HCT116 (cell line): ENCODE measurements at regions not wholly inside any gene's neighbourhood (a gene's known extent, or its start where the extent isn't known, plus 50 kb on each side); places are given as distances from the start of the nearest gene placed in this dataset.

Source experiments
- ATAC-seq: fragments of 200-7000 bp; cut with Tn5 transposase; 2 replicates; pipeline ENCODE4 v1.9.1; 2020; ENCODE audit warnings: mild to moderate bottlenecking, moderate library complexity
- BruUV-seq: library from RNA; stranded (reverse); fragments of 400-500 nt; replicated peaks from 2 replicates; lab custom pipeline; 2021; lab: Mats Ljungman, UMichigan
- CTCF ChIA-PET: fragments of 300-600 bp; sonication (Branson Sonifier 250); formaldehyde crosslinking; loops from one replicate; lab custom pipeline; 2021; ENCODE audit warnings: antibody characterized with exemption; lab: Charles Lee
- POLR2A ChIA-PET: fragments of 300-600, 350-600 bp; sonication (Branson Sonifier 250); formaldehyde crosslinking; loops from one replicate; lab custom pipeline; 2021; ENCODE audit warnings: antibody characterized with exemption; lab: Charles Lee
- RAD21 ChIA-PET, 2 experiments: fragments of 300-600 bp; sonication (Branson Sonifier 250); formaldehyde crosslinking; loops; one replicate each; lab custom pipeline; 2023; ENCODE audit warnings: low total read pairs in 2 of 2; ENCODE audit not compliant: uncharacterized antibody in 2 of 2, unreplicated experiment in 2 of 2, low non-redundant PET in 1 of 2; lab: Charles Lee
- DNase-seq: peaks from one replicate; pipeline ENCODE4 v3.0.0-alpha.2; 2010; ENCODE audit warnings: low read depth, low spot score
- H2AFZ ChIP-seq: fragments of 200-600 bp; shearing (Covaris generic), sonication (generic); 2 replicates; pipeline ENCODE4 v1.6.1; 2017; ENCODE audit warnings: low read depth, mixed run types, mixed read lengths, antibody characterized with exemption, low read length; ENCODE audit not compliant: poor library complexity, severe bottlenecking
- H3K27ac ChIP-seq: 2 replicates; pipeline ENCODE4 v1.5.1; 2012; ENCODE audit warnings: low read depth, low read length
- H3K27me3 ChIP-seq: fragments of 200-600 bp; sonication (generic); 2 replicates; pipeline ENCODE4 v1.6.1; 2016; ENCODE audit warnings: mixed run types, low read length, mixed read lengths; ENCODE audit not compliant: insufficient read depth
- H3K36me3 ChIP-seq, 2 experiments: fragments of 200-500 bp in 1 of 2; fragments of 200-600 bp in 1 of 2; sonication (Bioruptor generic) in 1 of 2; sonication (generic) in 1 of 2; 2 replicates each; pipeline versions ENCODE4 v1.5.1 to v1.6.1; 2014 to 2016; ENCODE audit warnings: low read length in 2 of 2, inconsistent platforms in 1 of 2, mixed read lengths in 1 of 2, mixed run types in 1 of 2; ENCODE audit not compliant: insufficient read depth in 2 of 2, control insufficient read depth in 1 of 2
- H3K4me1 ChIP-seq, 2 experiments: fragments of 200-600 bp in 1 of 2; sonication (generic) in 1 of 2; 2 replicates each; pipeline versions ENCODE4 v1.5.1 to v1.6.1; 2012 to 2017; ENCODE audit warnings: low read length in 2 of 2, inconsistent platforms in 1 of 2, mild to moderate bottlenecking in 1 of 2, mixed read lengths in 1 of 2, mixed run types in 1 of 2, moderate library complexity in 1 of 2; ENCODE audit not compliant: insufficient read depth in 2 of 2, control insufficient read depth in 1 of 2
- H3K4me2 ChIP-seq: fragments of 200-600 bp; sonication (generic); 2 replicates; pipeline ENCODE4 v1.6.1; 2017; ENCODE audit warnings: mixed run types, low read length, mixed read lengths
- H3K4me3 ChIP-seq, 2 experiments: fragments of 200-600 bp in 1 of 2; sonication (generic) in 1 of 2; replicated peaks in 1 of 2; 2 replicates each; pipeline ENCODE4 v1.5.1; 2011 to 2016; ENCODE audit warnings: low read length in 2 of 2, control low read depth in 1 of 2, low read depth in 1 of 2, mild to moderate bottlenecking in 1 of 2, mixed read lengths in 1 of 2, mixed run types in 1 of 2
- H3K79me2 ChIP-seq: fragments of 200-600 bp; sonication (generic); 2 replicates; pipeline ENCODE4 v1.6.1; 2017; ENCODE audit warnings: mild to moderate bottlenecking, mixed run types, low read length, moderate library complexity, mixed read lengths; ENCODE audit not compliant: insufficient read depth
- H3K9ac ChIP-seq: fragments of 200-600 bp; sonication (generic); 2 replicates; pipeline ENCODE4 v1.6.1; 2016; ENCODE audit warnings: low read length, mixed read lengths
- H3K9me2 ChIP-seq: fragments of 200-600 bp; sonication (generic), shearing (Covaris generic); 2 replicates; pipeline ENCODE4 v1.6.1; 2017; ENCODE audit warnings: mixed run types, mild to moderate bottlenecking, moderate library complexity; ENCODE audit not compliant: insufficient read depth
- H3K9me3 ChIP-seq, 2 experiments: fragments of 200-500 bp in 1 of 2; fragments of 200-600 bp in 1 of 2; sonication (Bioruptor generic) in 1 of 2; sonication (generic) in 1 of 2; 2 replicates each; pipeline ENCODE4 v1.6.1; 2014 to 2017; ENCODE audit warnings: low read length in 2 of 2, mixed read lengths in 2 of 2, inconsistent platforms in 1 of 2, low read depth in 1 of 2, mild to moderate bottlenecking in 1 of 2, mixed run types in 1 of 2, moderate library complexity in 1 of 2; ENCODE audit not compliant: control insufficient read depth in 1 of 2, insufficient read depth in 1 of 2
- H4K20me1 ChIP-seq: fragments of 200-600 bp; sonication (generic), shearing (Covaris generic); 2 replicates; pipeline ENCODE4 v1.6.1; 2017; ENCODE audit warnings: mixed run types, mild to moderate bottlenecking, moderate library complexity; ENCODE audit not compliant: insufficient read depth
- CTCF ChIP-seq, 3 experiments: fragments of 200-600 bp in 1 of 3; sonication (generic) in 1 of 3; IDR thresholded peaks in 2 of 3; conservative IDR thresholded peaks in 1 of 3; 2 replicates each; pipeline ENCODE4 v1.5.1; 2012 to 2017; ENCODE audit warnings: low read depth in 2 of 3, low read length in 2 of 3, antibody characterized with exemption in 1 of 3, borderline replicate concordance in 1 of 3, control low read depth in 1 of 3, mild to moderate bottlenecking in 1 of 3, mixed read lengths in 1 of 3, mixed run types in 1 of 3, moderate library complexity in 1 of 3; ENCODE audit not compliant: insufficient read depth in 1 of 3
- EZH2phosphoT487 ChIP-seq: fragments of 200-600 bp; IDR thresholded peaks from 2 replicates; pipeline ENCODE4 v1.6.1; 2018; ENCODE audit warnings: antibody characterized with exemption, borderline replicate concordance
- ZNF274 ChIP-seq: fragments of 200-500 bp; sonication (Bioruptor generic); IDR thresholded peaks from 2 replicates; pipeline ENCODE4 v1.6.1; 2014; ENCODE audit warnings: mild to moderate bottlenecking, low read depth, low read length, inconsistent platforms
- intact Hi-C: fragments of 100-400 bp; cut with micrococcal nuclease; formaldehyde crosslinking; loops from 2 replicates; pipeline ENCODE4 v1.10.0; 2022

DNA sequence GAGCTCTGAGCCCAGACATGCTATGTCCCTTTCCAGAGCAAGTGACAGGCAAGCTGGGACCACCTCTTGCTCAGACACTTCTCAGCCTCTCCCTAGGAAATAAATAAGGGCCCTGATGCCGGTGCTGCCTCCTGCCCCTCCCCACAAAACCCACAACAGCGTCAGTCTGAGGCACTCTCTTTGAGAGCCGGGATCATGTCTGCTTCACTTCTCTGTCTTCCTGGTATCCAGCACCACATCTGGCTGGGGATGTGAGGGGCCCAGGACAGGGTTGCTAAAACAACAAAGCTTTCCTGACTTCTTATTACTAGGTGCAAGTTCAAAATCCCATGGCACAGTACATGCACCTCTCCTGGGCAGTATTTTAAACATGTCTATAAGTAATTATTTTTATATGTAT, 103.9 kb upstream of the GLI2 start:
- BruUV-seq, result no TSS peak
- RAD21 ChIA-PET, result no interaction called here

GRCh38 chr2:120632796-120633646, 102.6 kb upstream of the GLI2 start:
- no peaks in the 10 kb centered on the region for H3K9me3 ChIP-seq
- H3K9ac ChIP-seq, result no peak overlapping the region
- no peak for DNase-seq
- BruUV-seq, result no TSS peak
- H3K27ac ChIP-seq, result no peak overlapping the region
- no peak overlapping the region for H3K4me3 ChIP-seq
- H3K9me2 ChIP-seq, result no peaks in the 10 kb centered on the region
- intact Hi-C loops, result no loop called here
- no peaks in the 10 kb centered on the region for H3K79me2 ChIP-seq
- no peaks in the 10 kb centered on the region for H4K20me1 ChIP-seq
- peaks cover 12% of the 10 kb centered on the region; the same call in 1 of the 2 replicates for H3K27me3 ChIP-seq
- ChIA-PET CTCF (no interaction called here), RAD21 (no interaction called here), POLR2A (no interaction called here)
- no peak for TF ChIP-seq EZH2phosphoT487
- no peak for TF ChIP-seq CTCF (IDR thresholded peaks at IDR 0.05 in 2 of 3, conservative IDR thresholded peaks at IDR 0.05 in 1 of 3; ENCODE audit: borderline replicate concordance in 1 of 3, insufficient read depth in 1 of 3, low read depth in 2 of 3, low read length in 2 of 3)
- ATAC-seq, result no peak
- H3K4me2 ChIP-seq, result no peak overlapping the region
- no peaks in the 10 kb centered on the region for H3K4me1 ChIP-seq
- no peak overlapping the region for H2AFZ ChIP-seq
- H3K36me3 ChIP-seq, result no peaks in the 10 kb centered on the region

More for the DNA sequence above, 103.9 kb upstream of the GLI2 start:
- Histone ChIP-seq H4K20me1 (no peaks in the 10 kb centered on the region), H2AFZ (no peak overlapping the region), H3K9me3 (no peaks in the 10 kb centered on the region), H3K9me2 (no peaks in the 10 kb centered on the region), H3K79me2 (no peaks in the 10 kb centered on the region), H3K9ac (no peak overlapping the region), H3K27ac (no peak overlapping the region), H3K36me3 (no peaks in the 10 kb centered on the region), H3K4me2 (no peak overlapping the region), H3K27me3 (peaks cover 12% of the 10 kb centered on the region; the same call in 1 of the 2 replicates), H3K4me3 (no peak overlapping the region), H3K4me1 (no peaks in the 10 kb centered on the region)
- no peak for ATAC-seq
- no peak for TF ChIP-seq ZNF274
- ChIA-PET POLR2A (no interaction called here), CTCF (no interaction called here)
- intact Hi-C loops, result no loop called here
- no peak for DNase-seq
